K562 (cell line): ENCODE measurements at regions not wholly inside any gene's neighbourhood (a gene's known extent, or its start where the extent isn't known, plus 50 kb on each side); places are given as distances from the start of the nearest gene placed in this dataset.
A peak's percentile ranks its signal among the peaks of the same experiment; 100 is the strongest.

Experiments used
- ATAC-seq: fragments of 200-7000 bp; cut with Tn5 transposase; 3 replicates; pipeline ENCODE4 v1.9.1; 2020; ENCODE audit warnings: moderate library complexity
- BruUV-seq: library from RNA; stranded (reverse); fragments of 400-500 nt; replicated peaks from 2 replicates; lab custom pipeline; 2021; lab: Mats Ljungman, UMichigan
- CTCF ChIA-PET: fragments of 300-600 bp; formaldehyde crosslinking; extraction: SDS; loops from one replicate; lab custom pipeline; 2021; ENCODE audit warnings: low intra/inter-chr PET ratio; lab: Yijun Ruan, JAX
- POLR2A ChIA-PET: fragments of 300-600, 350-650 bp; sonication (Branson Sonifier 250); formaldehyde crosslinking; extraction: SDS; loops from one replicate; lab custom pipeline; 2021; ENCODE audit warnings: antibody characterized with exemption, inconsistent platforms; lab: Yijun Ruan, JAX
- DNase-seq, 4 experiments: peaks; one replicate each; pipeline versions ENCODE4 v3.0.0 to v3.0.0-alpha.2; 2011 to 2018; ENCODE audit warnings: low spot score in 3 of 4, mixed read lengths in 3 of 4; ENCODE audit errors: extremely low read depth in 1 of 4
- FAIRE-seq: peaks from 2 replicates; lab custom pipeline; 2011; peaks lifted over from hg19 to GRCh38; lab: Jason Lieb, UNC
- H2AFZ ChIP-seq: 2 replicates; pipeline ENCODE4 v1.6.0; 2011; ENCODE audit warnings: low read depth, low read length, control low read depth, inconsistent platforms
- H3K27ac ChIP-seq: fragments of 200-600 bp; 3 replicates; pipeline ENCODE4 v1.8.0; 2011; ENCODE audit warnings: low read depth, mild to moderate bottlenecking, control low read depth, inconsistent platforms, low read length, moderate library complexity, mixed read lengths; ENCODE audit errors: extremely low read depth
- H3K27me3 ChIP-seq, 2 experiments: fragments of 300-600 bp in 1 of 2; 2 replicates in 1 of 2; 3 replicates in 1 of 2; pipeline versions ENCODE4 v1.6.0 to v1.8.0; 2011; ENCODE audit warnings: inconsistent platforms in 2 of 2, low read length in 2 of 2, mild to moderate bottlenecking in 1 of 2, mixed read lengths in 1 of 2, moderate library complexity in 1 of 2; ENCODE audit not compliant: control insufficient read depth in 2 of 2, insufficient read depth in 2 of 2
- H3K36me3 ChIP-seq: fragments of 300-600 bp; 3 replicates; pipeline ENCODE4 v1.8.0; 2011; ENCODE audit warnings: mild to moderate bottlenecking, low read length, inconsistent platforms; ENCODE audit not compliant: control insufficient read depth, insufficient read depth
- H3K4me1 ChIP-seq, 2 experiments: fragments of 200-600 bp in 1 of 2; replicated peaks in 1 of 2; 2 replicates in 1 of 2; 3 replicates in 1 of 2; pipeline versions ENCODE4 v1.5.1 to v1.8.0; 2011; ENCODE audit warnings: inconsistent platforms in 2 of 2, low read length in 2 of 2, mild to moderate bottlenecking in 1 of 2, mixed read lengths in 1 of 2, moderate library complexity in 1 of 2; ENCODE audit not compliant: control insufficient read depth in 2 of 2, insufficient read depth in 2 of 2
- H3K4me2 ChIP-seq: 2 replicates; pipeline ENCODE4 v1.6.1; 2011; ENCODE audit warnings: low read length, control low read depth, inconsistent platforms, mixed read lengths; ENCODE audit not compliant: insufficient read depth
- H3K4me3 ChIP-seq: fragments of 200-600 bp; sonication (generic), shearing (Covaris generic); 2 replicates; pipeline ENCODE4 v1.5.1; 2016; ENCODE audit warnings: control low read depth, inconsistent platforms
- H3K79me2 ChIP-seq: fragments of 200-600 bp; 3 replicates; pipeline ENCODE4 v1.8.0; 2011; ENCODE audit warnings: low read length, inconsistent platforms; ENCODE audit not compliant: control insufficient read depth, insufficient read depth
- H3K9ac ChIP-seq, 2 experiments: 2 replicates each; pipeline versions ENCODE4 v1.6.0 to v1.6.1; 2011; ENCODE audit warnings: low read depth in 2 of 2, low read length in 2 of 2, control low read depth in 1 of 2, inconsistent platforms in 1 of 2, mild to moderate bottlenecking in 1 of 2, mixed read lengths in 1 of 2; ENCODE audit not compliant: insufficient read depth in 1 of 2
- H3K9me1 ChIP-seq: one replicate; pipeline ENCODE4 v1.6.0; 2011; ENCODE audit warnings: inconsistent platforms, mild to moderate bottlenecking, low read length, moderate library complexity; ENCODE audit not compliant: control insufficient read depth, insufficient read depth
- H3K9me3 ChIP-seq: replicated peaks from 2 replicates; pipeline ENCODE4 v1.5.1; 2011; ENCODE audit warnings: low read depth, low read length, inconsistent platforms; ENCODE audit not compliant: control insufficient read depth, insufficient read depth
- H4K20me1 ChIP-seq: replicated peaks from 2 replicates; pipeline ENCODE4 v1.6.1; 2011; ENCODE audit warnings: low read length, inconsistent platforms, mixed read lengths; ENCODE audit not compliant: control insufficient read depth, insufficient read depth
- CUX1 ChIP-seq: fragments of 200-800 bp; sonication (Bioruptor generic); IDR thresholded peaks from 2 replicates; pipeline ENCODE4 v1.6.1; 2016; ENCODE audit warnings: missing genetic modification characterization, missing compliant biosample characterization
- FOXK2 ChIP-seq, 2 experiments: fragments of 450-650 bp; IDR thresholded peaks in 1 of 2; conservative IDR thresholded peaks in 1 of 2; 2 replicates each; pipeline ENCODE4 v1.6.1; 2016; ENCODE audit warnings: low read depth in 2 of 2, mild to moderate bottlenecking in 1 of 2
- NELFE ChIP-seq: IDR thresholded peaks from 2 replicates; pipeline ENCODE4 v1.6.1; 2011; ENCODE audit warnings: mild to moderate bottlenecking; ENCODE audit not compliant: insufficient read depth, insufficient read length
- NFIC ChIP-seq: fragments of 450-650 bp; IDR thresholded peaks from 2 replicates; pipeline ENCODE4 v1.6.1; 2017; ENCODE audit warnings: mild to moderate bottlenecking, inconsistent platforms
- NFIX ChIP-seq: fragments of 250-450 bp; sonication (Bioruptor Pico); IDR thresholded peaks from 2 replicates; pipeline ENCODE4 v1.4.0; 2020; ENCODE audit warnings: low read depth, mild to moderate bottlenecking, moderate library complexity
- ZNF551 ChIP-seq: fragments of 250-450 bp; sonication (Bioruptor Pico); IDR thresholded peaks from 2 replicates; pipeline ENCODE4 v1.5.0; 2021; ENCODE audit warnings: mild to moderate bottlenecking, moderate library complexity
- ZNF639 ChIP-seq, 2 experiments: fragments of 200-800 bp in 1 of 2; sonication (Bioruptor generic) in 1 of 2; sonication (generic) in 1 of 2; formaldehyde crosslinking in 1 of 2; IDR thresholded peaks in 1 of 2; conservative IDR thresholded peaks in 1 of 2; 2 replicates each; pipeline versions ENCODE4 v1.5.0 to v1.6.1; 2016 to 2020; ENCODE audit warnings: missing compliant biosample characterization in 1 of 2, missing genetic modification characterization in 1 of 2, missing genetic modification reagents in 1 of 2
- WGBS: fragments of 100-300 bp; shearing (Covaris generic); methylation state at CpG from one replicate; pipeline ENCODE4 v1.1.6; 2016; ENCODE audit warnings: low coverage, mixed read lengths; ENCODE audit not compliant: insufficient coverage; ENCODE audit errors: missing lambda C conversion rate; 5-methylcytosine and 5-hydroxymethylcytosine counted together
- in situ Hi-C: fragments of 300-500 bp; cut with MboI; formaldehyde crosslinking; loops from 4 replicates; pipeline ENCODE4 v1.15.0; 2018; ENCODE audit warnings: inconsistent platforms, mixed read lengths
- intact Hi-C: fragments of 100-400 bp; cut with micrococcal nuclease; formaldehyde crosslinking; loops from 2 replicates; pipeline ENCODE4 v1.14.2; 2022

- TF ChIP-seq ZNF551, result no peak
- TF ChIP-seq ZNF639 (CRISPR knock-in tag; conservative IDR thresholded peaks at IDR 0.05 in 1 of 2, IDR thresholded peaks at IDR 0.05 in 1 of 2), result no peak
- TF ChIP-seq NELFE, result no peak
Measured at GRCh38 chr3:191074511-191074910, 124.5 kb upstream of the OSTN start (continued).

GRCh38 chr3:191070762-191071403 is 128.2 kb upstream of the OSTN start:
- H3K27me3 ChIP-seq, result no peaks in the 10 kb centered on the region
- 4% methylated on average over 4 of the region's 4 CpGs for WGBS
- FAIRE-seq, result no peak
- H3K9me3 ChIP-seq, result peaks cover 2% of the 10 kb centered on the region; the same call in 1 of the 2 replicates
- no peak overlapping the region for H3K9ac ChIP-seq
- in situ Hi-C loops, result no loop called here
- no TSS peak for BruUV-seq
- TF ChIP-seq NFIX (CRISPR knock-in tag), result peak; percentile 47; the same call in 1 of the 2 replicates
- peak; percentile 80 for TF ChIP-seq NFIC
- TF ChIP-seq FOXK2 (conservative IDR thresholded peaks at IDR 0.05 in 1 of 2, IDR thresholded peaks at IDR 0.05 in 1 of 2; ENCODE audit: low read depth in 2 of 2), result no peak
- TF ChIP-seq CUX1 (CRISPR knock-in tag), result no peak
- TF ChIP-seq, all 486 proteins: peak for 2
- Histone ChIP-seq H3K27ac (no peak overlapping the region), H3K4me2 (no peak overlapping the region), H3K36me3 (no peaks in the 10 kb centered on the region), H3K4me3 (no peak overlapping the region), H4K20me1 (no peaks in the 10 kb centered on the region), H3K79me2 (no peaks in the 10 kb centered on the region), H3K9me1 (no peaks in the 10 kb centered on the region), H3K4me1 (no peaks in the 10 kb centered on the region), H2AFZ (no peak overlapping the region)
- ATAC-seq (no peak), DNase-seq (peak in 1 of 4 experiments; percentile 1)
- intact Hi-C loops, result no loop called here
- POLR2A ChIA-PET, result no interaction called here
- CTCF ChIA-PET, result no interaction called here
